Left ventricle myocardium inferior (tissue), 1 donor: ENCODE measurements at regions not wholly inside any gene's neighbourhood (a gene's known extent, or its start where the extent isn't known, plus 50 kb on each side); places are given as distances from the start of the nearest gene placed in this dataset.

Source experiments
- DNase-seq: peaks from one replicate; pipeline ENCODE4 v3.0.0-alpha.2; 2020
- H3K27ac ChIP-seq: fragments of 200-600 bp; replicated peaks from 2 replicates; pipeline ENCODE4 v1.8.0; 2021
- H3K27me3 ChIP-seq: fragments of 200-600 bp; 2 replicates; pipeline ENCODE4 v1.8.0; 2021; ENCODE audit warnings: low read depth
- H3K36me3 ChIP-seq: fragments of 200-600 bp; 2 replicates; pipeline ENCODE4 v1.8.0; 2021
- H3K4me1 ChIP-seq: fragments of 200-600 bp; 2 replicates; pipeline ENCODE4 v1.8.0; 2021
- H3K4me3 ChIP-seq: fragments of 200-600 bp; 2 replicates; pipeline ENCODE4 v1.8.0; 2021; ENCODE audit warnings: mild to moderate bottlenecking, moderate library complexity
- H3K9me3 ChIP-seq: fragments of 200-600 bp; replicated peaks from 2 replicates; pipeline ENCODE4 v1.8.0; 2021
- intact Hi-C: fragments of 100-400 bp; cut with micrococcal nuclease; formaldehyde crosslinking; loops from one replicate; pipeline ENCODE4 v1.11.0; 2022
- TF ChIP-seq, protein P1 (sequence below): fragments of 200-600 bp; IDR thresholded peaks from 2 replicates; pipeline ENCODE4 v1.8.0; 2021; ENCODE audit warnings: antibody characterized with exemption, mild to moderate bottlenecking, borderline replicate concordance
- donor health status: DM: no; HTN: yes; CAD: no; lungs with severe emphysema.

DNA sequence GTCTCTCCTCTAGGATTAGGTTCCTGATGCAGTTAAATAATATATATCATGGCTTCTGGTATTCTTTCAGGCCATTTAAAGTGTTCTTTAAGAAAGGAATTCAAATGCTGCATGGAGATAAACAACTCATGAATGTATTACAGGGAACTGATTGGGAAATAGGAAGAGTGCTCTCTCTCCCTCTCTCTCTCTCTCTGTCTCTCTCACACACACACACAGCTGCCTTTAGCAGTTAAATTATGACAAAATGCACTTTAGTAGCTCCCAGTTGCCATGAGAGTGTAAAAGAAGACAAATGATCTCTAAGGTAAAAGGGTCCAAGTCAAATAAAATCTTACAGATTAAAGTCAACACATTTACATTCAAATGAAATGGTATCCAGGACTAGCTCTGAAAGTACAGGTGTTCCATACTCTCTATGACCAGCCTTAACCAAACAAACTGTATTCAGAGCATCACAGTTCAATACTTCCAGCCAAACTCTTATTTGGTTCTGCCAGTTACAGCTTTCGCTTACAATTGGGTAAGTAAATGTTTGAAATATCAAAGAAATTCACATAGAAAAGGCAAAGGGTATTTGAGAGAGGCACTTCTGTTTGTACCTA is 94.7 kb upstream of the CXXC4 start:
- Histone ChIP-seq H3K4me1 (peaks cover 16% of the 10 kb centered on the region), H3K36me3 (no peaks in the 10 kb centered on the region), H3K9me3 (no peaks in the 10 kb centered on the region), H3K27me3 (no peaks in the 10 kb centered on the region), H3K27ac (no peak overlapping the region), H3K4me3 (no peak overlapping the region)
- intact Hi-C loops = no loop called here
- DNase-seq = no peak
- TF ChIP-seq, protein P1, sequence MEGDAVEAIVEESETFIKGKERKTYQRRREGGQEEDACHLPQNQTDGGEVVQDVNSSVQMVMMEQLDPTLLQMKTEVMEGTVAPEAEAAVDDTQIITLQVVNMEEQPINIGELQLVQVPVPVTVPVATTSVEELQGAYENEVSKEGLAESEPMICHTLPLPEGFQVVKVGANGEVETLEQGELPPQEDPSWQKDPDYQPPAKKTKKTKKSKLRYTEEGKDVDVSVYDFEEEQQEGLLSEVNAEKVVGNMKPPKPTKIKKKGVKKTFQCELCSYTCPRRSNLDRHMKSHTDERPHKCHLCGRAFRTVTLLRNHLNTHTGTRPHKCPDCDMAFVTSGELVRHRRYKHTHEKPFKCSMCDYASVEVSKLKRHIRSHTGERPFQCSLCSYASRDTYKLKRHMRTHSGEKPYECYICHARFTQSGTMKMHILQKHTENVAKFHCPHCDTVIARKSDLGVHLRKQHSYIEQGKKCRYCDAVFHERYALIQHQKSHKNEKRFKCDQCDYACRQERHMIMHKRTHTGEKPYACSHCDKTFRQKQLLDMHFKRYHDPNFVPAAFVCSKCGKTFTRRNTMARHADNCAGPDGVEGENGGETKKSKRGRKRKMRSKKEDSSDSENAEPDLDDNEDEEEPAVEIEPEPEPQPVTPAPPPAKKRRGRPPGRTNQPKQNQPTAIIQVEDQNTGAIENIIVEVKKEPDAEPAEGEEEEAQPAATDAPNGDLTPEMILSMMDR = no peak

DNA sequence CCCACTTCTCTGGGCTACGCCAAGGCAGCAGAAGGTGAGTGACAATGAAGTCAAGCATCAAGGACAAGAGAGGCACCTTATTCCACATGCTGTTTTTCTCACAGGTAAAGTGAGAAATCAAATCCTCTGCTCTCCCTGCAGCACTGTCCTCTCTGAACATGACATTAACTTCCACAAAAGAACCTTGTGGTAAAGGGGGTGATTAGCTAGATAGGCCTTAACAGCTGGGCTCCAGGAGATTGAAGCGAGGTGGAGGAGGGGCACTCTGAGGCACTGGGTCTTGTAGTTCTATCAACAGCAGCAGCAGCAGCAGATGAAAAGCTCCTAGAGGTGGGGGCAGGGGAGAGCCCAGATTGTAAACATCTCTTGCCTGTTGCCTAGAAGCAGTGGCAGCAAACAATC is 96.8 kb upstream of the CXXC4 start:
- Histone ChIP-seq H3K9me3 (no peaks in the 10 kb centered on the region), H3K4me3 (no peak overlapping the region), H3K36me3 (no peaks in the 10 kb centered on the region), H3K27ac (no peak overlapping the region), H3K27me3 (no peaks in the 10 kb centered on the region), H3K4me1 (peaks cover 28% of the 10 kb centered on the region)
- TF ChIP-seq, protein P1 = no peak
- peak; percentile 28 for DNase-seq
- intact Hi-C loops = no loop called here

DNA sequence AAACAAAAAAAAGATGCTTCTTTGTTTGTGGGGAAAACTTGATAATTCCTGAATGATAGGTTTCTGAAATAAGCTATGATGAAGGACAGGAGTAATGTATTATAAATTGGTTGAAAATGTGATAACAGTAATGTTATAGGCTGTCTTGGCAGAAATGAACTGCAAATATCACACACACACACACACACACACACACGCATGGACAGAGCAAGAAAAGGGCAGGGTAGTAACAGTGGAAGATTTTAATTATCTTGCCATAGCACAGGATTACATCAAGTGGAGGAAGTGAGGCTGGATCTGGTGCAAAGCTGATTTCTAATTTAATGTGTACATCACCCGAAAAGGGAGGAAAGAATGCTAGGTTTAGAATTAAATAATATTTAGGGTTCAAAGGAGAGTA is 97.5 kb upstream of the CXXC4 start:
- Histone ChIP-seq H3K27me3 (no peaks in the 10 kb centered on the region), H3K4me3 (no peak overlapping the region), H3K4me1 (peaks cover 28% of the 10 kb centered on the region), H3K27ac (no peak overlapping the region), H3K36me3 (no peaks in the 10 kb centered on the region), H3K9me3 (no peaks in the 10 kb centered on the region)
- intact Hi-C loops = no loop called here
- DNase-seq = no peak
- TF ChIP-seq, protein P1 = no peak

DNA sequence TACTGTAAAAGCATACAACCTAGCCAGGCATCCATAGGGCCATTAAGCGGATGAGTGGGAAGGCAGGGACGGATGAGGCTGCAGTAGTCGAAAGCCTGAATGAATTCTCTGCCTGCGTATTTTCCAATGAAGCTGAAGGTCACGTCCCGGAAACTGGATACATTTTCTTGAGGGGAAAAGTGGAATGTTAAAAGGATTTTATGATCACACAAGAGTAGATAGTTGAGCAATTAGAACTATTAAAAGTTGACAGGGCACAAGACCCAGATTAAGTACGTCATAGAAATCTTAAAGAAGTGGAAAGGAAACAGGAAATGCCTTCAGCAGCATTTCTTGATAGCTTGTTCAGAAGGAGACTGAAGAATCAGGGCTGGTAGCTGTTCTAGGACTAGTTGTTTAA is 98.3 kb upstream of the CXXC4 start:
- Histone ChIP-seq H3K4me1 (peaks cover 28% of the 10 kb centered on the region), H3K4me3 (peak overlapping the region; percentile 34), H3K27me3 (no peaks in the 10 kb centered on the region), H3K36me3 (no peaks in the 10 kb centered on the region), H3K9me3 (no peaks in the 10 kb centered on the region), H3K27ac (no peak overlapping the region)
- TF ChIP-seq, protein P1 = no peak
- intact Hi-C loops = no loop called here
- DNase-seq = no peak

DNA sequence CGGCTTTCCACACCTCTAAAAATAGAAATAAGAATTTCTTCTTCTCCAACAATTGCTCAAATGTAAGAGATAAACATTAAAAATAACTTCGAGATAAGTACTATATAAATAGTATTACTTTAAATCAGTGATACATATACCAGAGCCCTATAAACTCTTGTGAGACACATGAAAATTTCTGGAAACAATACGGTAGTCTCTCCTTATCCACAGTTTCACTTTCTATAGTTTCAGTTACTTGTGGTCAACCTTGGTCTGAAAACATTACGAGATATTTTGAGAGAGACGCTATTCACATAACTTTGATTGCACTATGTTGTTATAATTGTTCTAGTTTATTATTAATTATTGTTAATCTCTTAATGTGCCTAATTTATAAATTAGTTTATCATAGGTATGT is 101.5 kb upstream of the CXXC4 start:
- Histone ChIP-seq H3K4me1 (peaks cover 28% of the 10 kb centered on the region), H3K9me3 (no peaks in the 10 kb centered on the region), H3K36me3 (no peaks in the 10 kb centered on the region), H3K4me3 (peak overlapping the region; percentile 19), H3K27me3 (no peaks in the 10 kb centered on the region), H3K27ac (peak overlapping the region; percentile 3)
- no peak for DNase-seq
- TF ChIP-seq, protein P1 = no peak
- intact Hi-C loops = no loop called here
